PC-9 (cell line): ENCODE measurements at regions not wholly inside any gene's neighbourhood (a gene's known extent, or its start where the extent isn't known, plus 50 kb on each side); places are given as distances from the start of the nearest gene placed in this dataset.

Experiments used
- BruUV-seq: library from RNA; stranded (reverse); fragments of 400-500 nt; replicated peaks from 2 replicates; lab custom pipeline; 2021; lab: Mats Ljungman, UMichigan
- CTCF ChIA-PET: fragments of 300-600 bp; sonication (Branson Sonifier 250); formaldehyde crosslinking; loops from one replicate; lab custom pipeline; 2022; ENCODE audit warnings: antibody characterized with exemption; lab: Charles Lee
- POLR2A ChIA-PET: fragments of 300-600 bp; sonication (Branson Sonifier 250); formaldehyde crosslinking; loops from one replicate; lab custom pipeline; 2022; ENCODE audit warnings: antibody characterized with exemption; ENCODE audit not compliant: unreplicated experiment; lab: Charles Lee
- DNase-seq, 2 experiments: peaks; one replicate each; pipeline versions ENCODE4 v3.0.0 to v3.0.0-alpha.2; 2015 to 2022; ENCODE audit warnings: mixed read lengths in 1 of 2
- H2AFZ ChIP-seq: fragments of 200-600 bp; sonication (generic); 2 replicates; pipeline ENCODE4 v1.8.1; 2017; ENCODE audit warnings: antibody characterized with exemption
- H3F3A ChIP-seq: fragments of 200-600 bp; sonication (generic); 2 replicates; pipeline ENCODE4 v1.8.1; 2017; ENCODE audit warnings: antibody characterized with exemption, mild to moderate bottlenecking, low read depth; ENCODE audit not compliant: insufficient read depth
- H3K27ac ChIP-seq: fragments of 200-600 bp; sonication (generic); 2 replicates; pipeline ENCODE4 v1.6.1; 2016; ENCODE audit warnings: mixed run types
- H3K27me3 ChIP-seq: fragments of 200-600 bp; sonication (generic); 2 replicates; pipeline ENCODE4 v1.6.1; 2016; ENCODE audit warnings: low read depth, mixed run types; ENCODE audit not compliant: insufficient read depth
- H3K36me3 ChIP-seq: fragments of 200-600 bp; sonication (generic); 2 replicates; pipeline ENCODE4 v1.6.1; 2016; ENCODE audit warnings: low read depth, mixed run types
- H3K4me1 ChIP-seq: fragments of 200-600 bp; sonication (generic); replicated peaks from 2 replicates; pipeline ENCODE4 v1.6.1; 2016; ENCODE audit warnings: mixed run types; ENCODE audit not compliant: insufficient read depth
- H3K4me2 ChIP-seq: fragments of 200-600 bp; sonication (generic); 2 replicates; pipeline ENCODE4 v1.6.1; 2017; ENCODE audit warnings: mixed run types
- H3K4me3 ChIP-seq: fragments of 200-600 bp; sonication (generic); 2 replicates; pipeline ENCODE4 v1.6.1; 2016; ENCODE audit warnings: mixed run types
- H3K79me2 ChIP-seq: fragments of 200-600 bp; sonication (generic); 2 replicates; pipeline ENCODE4 v1.6.1; 2017; ENCODE audit warnings: low read depth, mixed run types
- H3K9me2 ChIP-seq: fragments of 200-600 bp; sonication (generic); 2 replicates; pipeline ENCODE4 v1.8.1; 2017; ENCODE audit warnings: mild to moderate bottlenecking; ENCODE audit not compliant: insufficient read depth
- H3K9me3 ChIP-seq: fragments of 200-600 bp; sonication (generic); 2 replicates; pipeline ENCODE4 v1.8.1; 2016; ENCODE audit warnings: low read depth; ENCODE audit not compliant: insufficient read depth
- H4K20me1 ChIP-seq: fragments of 200-600 bp; sonication (generic); 2 replicates; pipeline ENCODE4 v1.8.1; 2017; ENCODE audit not compliant: insufficient read depth
- EZH2 ChIP-seq: fragments of 200-600 bp; sonication (generic); IDR thresholded peaks from 2 replicates; pipeline ENCODE4 v1.8.0; 2017; ENCODE audit warnings: antibody characterized with exemption, low read depth
- intact Hi-C: fragments of 100-400 bp; cut with micrococcal nuclease; formaldehyde crosslinking; loops from one replicate; pipeline ENCODE4 v1.10.0; 2022; ENCODE audit not compliant: unreplicated experiment
- TF ChIP-seq, protein P1 (sequence below): fragments of 200-600 bp; sonication (generic); conservative IDR thresholded peaks from 2 replicates; pipeline ENCODE4 v1.6.1; 2017; ENCODE audit warnings: mixed run types, antibody characterized with exemption, mild to moderate bottlenecking, moderate library complexity

DNA sequence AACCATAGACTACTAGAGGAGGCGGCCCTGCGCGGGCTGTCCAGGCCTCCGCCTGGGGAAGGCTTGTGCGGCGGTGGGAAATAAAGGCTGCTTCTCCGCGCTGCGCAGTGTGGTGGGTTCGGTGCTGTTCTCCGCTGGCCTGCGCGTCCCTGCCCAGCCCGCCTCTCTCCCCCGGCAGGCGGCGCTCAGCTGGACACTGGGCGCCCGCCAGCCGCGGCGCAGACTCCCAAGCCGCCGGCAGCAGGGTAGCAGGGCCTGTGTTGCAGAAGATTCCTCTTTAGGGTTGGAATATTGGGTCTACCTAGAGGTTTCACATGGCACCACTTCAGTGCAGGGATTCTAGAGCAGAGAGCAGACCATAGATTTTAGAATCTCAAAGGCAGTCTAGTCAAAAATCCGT lies 66.1 kb upstream of the ZPBP start:
- intact Hi-C loops, result no loop called here
- H3K9me2 ChIP-seq, result no peaks in the 10 kb centered on the region
- no peaks in the 10 kb centered on the region for H3K9me3 ChIP-seq
- H3K4me2 ChIP-seq, result no peak overlapping the region
- H4K20me1 ChIP-seq, result 0 out of 2 replicates have a peak, but pooled peaks cover 2% of the 10 kb centered on the region
- no peak for DNase-seq
- H3K36me3 ChIP-seq, result no peaks in the 10 kb centered on the region
- no peak overlapping the region for H2AFZ ChIP-seq
- peaks cover 65% of the 10 kb centered on the region for H3K27me3 ChIP-seq
- no TSS peak for BruUV-seq
- H3K4me3 ChIP-seq, result no peak overlapping the region
- no peak overlapping the region for H3K27ac ChIP-seq
- H3F3A ChIP-seq, result no peaks in the 10 kb centered on the region
- H3K79me2 ChIP-seq, result no peaks in the 10 kb centered on the region
- ChIA-PET CTCF (no interaction called here), POLR2A (no interaction called here)
- no peak for TF ChIP-seq EZH2
- TF ChIP-seq, protein P1, sequence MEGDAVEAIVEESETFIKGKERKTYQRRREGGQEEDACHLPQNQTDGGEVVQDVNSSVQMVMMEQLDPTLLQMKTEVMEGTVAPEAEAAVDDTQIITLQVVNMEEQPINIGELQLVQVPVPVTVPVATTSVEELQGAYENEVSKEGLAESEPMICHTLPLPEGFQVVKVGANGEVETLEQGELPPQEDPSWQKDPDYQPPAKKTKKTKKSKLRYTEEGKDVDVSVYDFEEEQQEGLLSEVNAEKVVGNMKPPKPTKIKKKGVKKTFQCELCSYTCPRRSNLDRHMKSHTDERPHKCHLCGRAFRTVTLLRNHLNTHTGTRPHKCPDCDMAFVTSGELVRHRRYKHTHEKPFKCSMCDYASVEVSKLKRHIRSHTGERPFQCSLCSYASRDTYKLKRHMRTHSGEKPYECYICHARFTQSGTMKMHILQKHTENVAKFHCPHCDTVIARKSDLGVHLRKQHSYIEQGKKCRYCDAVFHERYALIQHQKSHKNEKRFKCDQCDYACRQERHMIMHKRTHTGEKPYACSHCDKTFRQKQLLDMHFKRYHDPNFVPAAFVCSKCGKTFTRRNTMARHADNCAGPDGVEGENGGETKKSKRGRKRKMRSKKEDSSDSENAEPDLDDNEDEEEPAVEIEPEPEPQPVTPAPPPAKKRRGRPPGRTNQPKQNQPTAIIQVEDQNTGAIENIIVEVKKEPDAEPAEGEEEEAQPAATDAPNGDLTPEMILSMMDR, result no peak
- H3K4me1 ChIP-seq, result no peaks in the 10 kb centered on the region

DNA sequence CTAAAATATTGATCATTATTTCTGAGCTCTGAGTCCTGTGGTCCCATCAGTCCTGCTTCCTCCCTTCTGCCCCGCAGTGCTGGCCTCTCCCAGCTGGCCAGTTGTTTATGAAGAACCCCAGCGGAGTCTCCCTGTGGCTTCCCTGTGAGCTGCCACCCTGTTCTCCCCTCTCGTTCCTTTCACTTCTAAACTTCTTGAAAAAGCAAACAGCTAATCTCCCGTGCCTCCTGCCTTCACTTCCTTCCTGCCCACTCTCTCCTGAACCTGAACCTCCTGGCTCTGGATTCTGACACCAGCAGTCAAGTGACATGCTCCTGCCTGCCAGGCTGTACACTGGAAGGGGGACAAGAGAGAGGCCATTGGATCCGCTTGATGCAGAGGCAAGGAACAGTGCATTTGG lies 63.7 kb upstream of the ZPBP start:
- Histone ChIP-seq H3K4me2 (no peak overlapping the region), H3K27ac (no peak overlapping the region), H2AFZ (no peak overlapping the region), H3K4me3 (no peak overlapping the region), H3K79me2 (no peaks in the 10 kb centered on the region), H4K20me1 (0 out of 2 replicates have a peak, but pooled peaks cover 3% of the 10 kb centered on the region), H3K9me2 (no peaks in the 10 kb centered on the region), H3K4me1 (no peaks in the 10 kb centered on the region), H3K27me3 (peaks cover 47% of the 10 kb centered on the region), H3F3A (no peaks in the 10 kb centered on the region), H3K9me3 (no peaks in the 10 kb centered on the region), H3K36me3 (no peaks in the 10 kb centered on the region)
- no peak for DNase-seq
- intact Hi-C loops, result no loop called here
- CTCF ChIA-PET, result no interaction called here
- no TSS peak for BruUV-seq
- no peak for TF ChIP-seq EZH2
- TF ChIP-seq, protein P1, result no peak
- POLR2A ChIA-PET, result no interaction called here

- intact Hi-C loops, result no loop called here
These were observed 63.1 kb upstream of the ZPBP start for GRCh38 chr7:50156163-50156562.

More at GRCh38 chr7:50156163-50156562, 63.1 kb upstream of the ZPBP start:
- no peaks in the 10 kb centered on the region for H3K4me1 ChIP-seq
- no peak for DNase-seq
- H3K36me3 ChIP-seq, result no peaks in the 10 kb centered on the region
- no peaks in the 10 kb centered on the region for H3K79me2 ChIP-seq
- no peak overlapping the region for H3K4me2 ChIP-seq
- 0 out of 2 replicates have a peak, but pooled peaks cover 3% of the 10 kb centered on the region for H4K20me1 ChIP-seq
- H3F3A ChIP-seq, result no peaks in the 10 kb centered on the region
- ChIA-PET CTCF (no interaction called here), POLR2A (no interaction called here)
- H3K27me3 ChIP-seq, result peaks cover 41% of the 10 kb centered on the region
- BruUV-seq, result no TSS peak
- no peak overlapping the region for H3K27ac ChIP-seq
- no peaks in the 10 kb centered on the region for H3K9me2 ChIP-seq
- TF ChIP-seq EZH2, result no peak
- TF ChIP-seq, protein P1, result no peak
- no peak overlapping the region for H2AFZ ChIP-seq
- H3K9me3 ChIP-seq, result no peaks in the 10 kb centered on the region
- no peak overlapping the region for H3K4me3 ChIP-seq
